Erythroblast (primary cell): ENCODE measurements at regions not wholly inside any gene's neighbourhood (a gene's known extent, or its start where the extent isn't known, plus 50 kb on each side); places are given as distances from the start of the nearest gene placed in this dataset.
"Not testable (repeated sequence)": the region's sequence is repeated elsewhere in the genome, so short reads cannot be mapped to it uniquely, and the experiment has no call there.

Source experiments
- DNase-seq, 2 experiments: peaks; one replicate each; lab custom pipeline; 2025; lab: John Stamatoyannopoulos, UW
- GATA1 ChIP-seq: IDR thresholded peaks from 2 replicates; pipeline ENCODE4 v1.6.1; 2011; ENCODE audit warnings: low read depth, mild to moderate bottlenecking, control low read depth, low read length, moderate library complexity
- POLR2A ChIP-seq: IDR thresholded peaks from 2 replicates; pipeline ENCODE4 v1.6.1; 2011; ENCODE audit warnings: mild to moderate bottlenecking, low read length

DNA sequence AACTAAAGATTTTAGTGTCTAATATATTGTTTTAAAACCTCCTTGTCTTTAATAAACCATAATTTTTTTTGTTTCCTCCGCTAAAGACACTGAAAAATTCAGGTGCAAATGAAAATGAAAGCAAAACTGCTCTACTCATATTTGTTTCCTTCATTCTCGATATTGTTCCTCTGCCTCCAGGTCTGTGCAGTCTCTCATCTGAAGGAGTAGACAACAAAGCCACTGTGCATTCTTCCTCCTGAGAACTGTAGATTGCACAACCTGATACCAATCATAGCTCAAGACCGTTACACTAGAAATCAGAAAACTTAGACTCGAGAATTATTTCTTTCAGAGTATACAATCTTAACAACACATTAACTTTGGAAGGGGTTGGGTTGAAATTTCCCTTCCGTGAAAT, 373.1 kb upstream of the CXADR start:
- TF ChIP-seq GATA1: no peak
- TF ChIP-seq POLR2A: no peak
- DNase-seq: no peak

DNA sequence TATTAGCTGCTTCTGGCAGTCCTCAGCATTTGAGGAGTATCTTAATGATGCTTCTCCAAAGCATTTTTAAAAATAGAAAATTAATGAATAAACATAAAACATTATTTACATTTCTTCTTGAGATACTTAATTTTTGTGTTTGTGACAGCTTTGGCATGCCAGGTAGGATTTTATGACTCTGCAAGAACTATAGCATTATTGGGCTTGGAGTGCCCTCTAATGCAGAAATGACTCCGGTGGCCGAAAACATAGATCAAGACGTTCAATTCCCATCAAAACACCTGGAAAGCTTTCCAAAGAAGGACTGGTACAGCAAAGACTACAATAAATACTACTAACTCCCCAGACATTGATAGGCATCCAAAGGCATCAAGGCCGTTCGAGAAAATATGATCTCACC, 366.4 kb upstream of the CXADR start:
- TF ChIP-seq GATA1 (no peak), POLR2A (no peak)
- no peak for DNase-seq

DNA sequence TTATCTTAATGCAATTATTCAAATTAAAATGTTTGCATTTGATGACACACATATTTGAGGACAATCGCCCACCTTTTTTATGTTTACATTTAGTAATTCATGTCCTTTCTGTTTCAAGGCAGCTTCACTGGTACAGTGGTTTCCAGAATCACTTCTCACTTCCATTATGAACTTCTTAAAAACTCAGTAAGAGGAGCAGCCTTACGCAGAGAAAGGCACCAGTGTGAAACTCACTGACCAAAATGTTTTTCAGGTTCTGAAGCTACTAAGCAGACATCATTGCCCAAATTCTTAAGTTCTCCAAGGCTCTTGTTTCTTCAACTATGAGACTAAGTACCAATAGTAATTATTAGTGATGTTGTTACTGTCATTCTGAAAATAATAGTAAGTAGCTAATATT, 353.1 kb upstream of the CXADR start:
- TF ChIP-seq POLR2A (no peak), GATA1 (no peak)
- no peak for DNase-seq

DNA sequence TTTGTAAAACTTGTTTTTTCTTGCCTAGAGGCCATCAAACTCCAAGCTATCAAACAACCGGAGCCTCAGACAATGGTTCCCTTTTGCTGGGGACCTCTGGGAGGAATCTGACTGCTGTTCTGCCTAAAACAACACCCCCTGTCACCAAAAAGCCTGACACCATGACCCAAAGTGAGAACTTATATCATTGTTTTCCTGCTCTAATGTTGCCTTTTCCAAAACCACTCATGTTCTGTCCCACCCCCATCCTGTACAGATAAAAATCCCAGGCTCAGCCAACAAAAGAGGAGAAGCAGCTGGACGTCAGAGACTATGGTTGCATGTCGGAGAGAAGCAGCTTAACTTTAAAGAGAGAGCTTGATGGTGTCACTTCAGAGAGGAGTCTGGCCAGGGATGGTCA, 327.2 kb upstream of the CXADR start:
- no peak for TF ChIP-seq POLR2A
- TF ChIP-seq GATA1: no peak
- no peak for DNase-seq

DNA sequence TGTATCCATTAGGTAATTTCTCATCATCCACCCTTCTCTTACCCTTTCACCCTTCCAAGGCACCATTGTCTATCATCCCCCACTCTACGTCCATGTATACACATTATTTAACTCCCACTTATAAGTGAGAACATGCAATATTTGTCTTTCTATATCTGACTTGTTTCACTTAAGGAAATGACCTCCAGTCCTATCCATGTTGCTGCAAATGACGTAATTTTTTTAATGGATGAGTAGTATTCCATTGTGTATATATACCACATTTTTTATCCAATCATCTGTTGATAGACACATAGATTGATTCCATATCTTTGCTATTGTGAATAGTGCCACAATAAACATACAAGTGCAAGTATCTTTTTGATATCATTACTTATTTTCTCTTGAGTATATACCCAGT, 322.9 kb upstream of the CXADR start:
- no peak for DNase-seq
- TF ChIP-seq GATA1 (no peak), POLR2A (no peak)

DNA sequence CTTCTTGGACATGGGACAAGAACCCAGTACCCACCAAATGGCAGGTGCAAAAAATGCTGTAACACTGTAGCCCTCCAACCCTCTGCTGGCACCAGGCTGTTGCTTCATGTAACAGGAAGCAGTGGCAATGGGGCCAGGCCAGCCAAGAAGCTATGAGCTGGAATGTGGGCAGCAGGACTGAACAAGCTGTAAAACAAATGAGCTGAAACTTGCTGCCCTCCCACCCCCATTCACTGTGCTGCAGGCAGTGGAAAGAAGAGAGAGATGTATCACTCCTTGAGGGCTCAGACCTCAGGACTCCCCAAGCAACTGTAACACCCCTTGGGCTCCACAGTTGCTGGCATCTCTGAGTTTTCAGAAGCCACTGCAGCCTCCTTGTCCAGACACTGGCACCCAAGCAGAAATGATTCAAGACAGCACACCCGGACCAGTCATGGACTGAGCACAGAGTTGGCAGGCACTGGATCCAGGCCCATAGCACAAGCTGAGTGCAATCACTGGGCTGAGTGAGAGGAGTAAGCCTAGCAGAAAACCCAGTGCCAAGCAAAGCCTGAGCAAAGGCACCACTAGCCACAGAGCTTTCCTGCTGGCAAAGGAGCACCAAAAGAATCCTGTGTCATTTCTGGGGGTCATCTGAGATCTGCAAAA, 321.4 kb upstream of the CXADR start:
- no peak for DNase-seq
- no peak for TF ChIP-seq POLR2A
- no peak for TF ChIP-seq GATA1

DNA sequence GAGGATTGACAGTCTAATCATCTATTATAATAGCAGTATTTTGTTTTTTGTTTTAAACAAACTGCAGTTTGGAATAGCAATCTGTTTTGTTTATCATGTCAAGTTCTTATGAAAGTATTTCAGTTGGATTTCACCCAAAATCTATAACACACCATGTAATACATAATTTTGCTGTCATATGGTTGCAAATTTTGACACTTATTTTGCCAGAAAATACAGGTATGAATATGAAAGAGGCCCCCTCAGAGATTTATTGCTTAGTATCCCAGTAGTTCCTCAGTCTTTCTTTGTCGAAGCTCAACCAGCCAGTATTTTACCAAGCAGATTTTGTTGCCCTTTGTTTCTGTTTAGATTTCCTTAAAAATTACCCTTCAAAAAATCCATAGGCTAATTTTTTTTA, 317.5 kb upstream of the CXADR start:
- no peak for DNase-seq
- TF ChIP-seq POLR2A (no peak), GATA1 (no peak)

DNA sequence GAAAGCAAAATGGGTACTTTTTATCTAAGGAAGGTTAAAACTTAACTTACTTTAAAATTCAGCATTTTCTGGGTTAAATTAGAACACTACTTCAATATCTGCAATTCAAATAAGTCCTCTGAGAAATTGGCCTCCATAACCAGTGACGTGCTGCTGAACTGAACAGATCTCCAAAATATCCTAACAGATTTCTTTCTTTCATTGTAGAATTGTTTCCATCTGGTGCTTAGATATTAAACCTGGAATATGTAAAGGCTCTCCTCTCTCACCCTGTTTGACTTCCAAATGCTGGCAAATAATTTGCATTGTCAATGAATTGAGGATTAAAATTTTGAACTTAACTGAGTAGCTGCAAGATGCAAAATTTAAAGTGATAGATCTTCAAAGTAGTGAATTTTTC, 316.9 kb upstream of the CXADR start:
- DNase-seq: no peak
- TF ChIP-seq GATA1: no peak
- TF ChIP-seq POLR2A: no peak

DNA sequence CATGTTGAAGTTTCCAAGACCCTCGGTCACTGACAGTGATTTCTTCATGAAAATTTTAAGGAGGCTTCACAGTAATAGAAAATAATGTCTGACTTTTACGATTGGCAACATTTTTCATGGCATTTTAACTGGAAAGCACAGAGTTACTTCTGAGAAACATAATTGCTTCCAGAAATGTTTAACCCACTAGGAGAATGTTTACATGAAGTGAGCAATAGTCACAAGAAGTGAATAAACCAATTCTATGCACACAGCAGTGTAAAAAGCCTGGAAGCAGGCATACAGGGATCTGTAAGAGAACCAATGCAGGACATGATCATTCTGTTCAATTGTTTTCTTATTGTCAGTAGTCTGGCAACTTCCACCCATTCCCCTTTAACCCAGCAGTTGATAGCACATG, 316.2 kb upstream of the CXADR start:
- DNase-seq: no peak
- no peak for TF ChIP-seq POLR2A
- TF ChIP-seq GATA1: no peak

DNA sequence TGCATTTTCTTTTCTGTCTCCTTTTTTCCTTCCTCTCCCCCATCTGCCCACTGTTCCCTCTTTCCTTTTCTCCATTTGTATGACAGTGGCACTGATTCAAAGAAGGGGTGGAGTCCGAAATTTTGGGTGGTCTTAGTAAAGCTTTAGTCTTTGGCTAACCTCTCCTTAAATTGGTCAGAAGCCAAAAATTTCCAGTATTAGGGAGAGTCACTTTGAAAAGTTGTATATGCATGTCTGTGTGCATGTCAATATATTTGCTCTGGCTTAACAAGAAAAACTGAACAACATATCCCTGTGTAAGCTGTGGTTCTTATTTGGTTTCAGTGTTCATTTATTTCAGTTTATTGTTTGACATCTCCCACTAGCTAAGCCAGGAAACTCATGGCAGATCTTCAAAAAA, 314.8 kb upstream of the CXADR start:
- no peak for TF ChIP-seq POLR2A
- no peak for TF ChIP-seq GATA1
- no peak for DNase-seq

DNA sequence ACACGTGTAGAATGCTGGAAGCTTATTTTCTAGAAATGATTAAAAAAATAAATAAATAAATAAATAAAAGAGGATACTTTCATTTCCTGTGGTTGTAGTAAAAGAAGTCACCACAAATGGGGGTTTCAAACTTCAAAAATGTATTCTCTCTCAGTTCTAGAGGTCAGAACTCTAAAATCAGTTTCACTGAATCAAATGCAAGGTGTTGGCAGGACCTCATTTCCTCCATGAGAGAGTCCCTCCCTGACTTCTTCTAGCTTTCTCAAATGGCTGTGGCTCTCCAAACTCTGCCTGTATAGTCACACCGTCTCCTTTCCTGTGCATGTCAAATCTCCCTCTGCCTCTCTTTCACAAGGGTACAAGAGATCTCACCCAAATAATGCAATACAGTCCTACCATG, 312.6 kb upstream of the CXADR start:
- TF ChIP-seq POLR2A (no peak), GATA1 (no peak)

DNA sequence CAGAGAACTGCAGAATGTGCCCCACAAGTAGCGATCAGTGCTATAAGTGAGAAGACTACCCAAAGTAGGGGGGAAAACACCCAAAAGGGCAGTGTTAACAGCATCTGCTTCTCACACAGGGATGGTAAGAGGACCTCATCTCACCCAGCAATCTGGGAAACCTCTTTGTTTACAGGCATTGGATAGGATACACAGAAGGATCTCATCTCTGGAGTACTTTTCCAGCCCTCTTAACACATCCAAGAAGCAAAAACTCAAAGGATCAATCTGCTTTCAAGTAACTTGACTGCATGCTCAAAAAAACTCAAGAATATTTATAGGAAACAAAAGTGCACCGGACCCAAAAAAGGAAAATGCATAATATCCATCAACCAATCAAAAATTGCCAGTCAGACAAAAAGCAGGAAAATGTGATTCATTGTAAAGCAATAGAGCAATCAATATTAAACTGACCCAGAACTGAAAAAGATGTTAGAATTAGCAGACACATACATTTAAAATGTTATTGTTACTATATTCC, 311.0 kb upstream of the CXADR start:
- no peak for TF ChIP-seq GATA1
- no peak for TF ChIP-seq POLR2A
- DNase-seq: no peak

More for the DNA sequence above, 312.6 kb upstream of the CXADR start:
- no peak for DNase-seq

DNA sequence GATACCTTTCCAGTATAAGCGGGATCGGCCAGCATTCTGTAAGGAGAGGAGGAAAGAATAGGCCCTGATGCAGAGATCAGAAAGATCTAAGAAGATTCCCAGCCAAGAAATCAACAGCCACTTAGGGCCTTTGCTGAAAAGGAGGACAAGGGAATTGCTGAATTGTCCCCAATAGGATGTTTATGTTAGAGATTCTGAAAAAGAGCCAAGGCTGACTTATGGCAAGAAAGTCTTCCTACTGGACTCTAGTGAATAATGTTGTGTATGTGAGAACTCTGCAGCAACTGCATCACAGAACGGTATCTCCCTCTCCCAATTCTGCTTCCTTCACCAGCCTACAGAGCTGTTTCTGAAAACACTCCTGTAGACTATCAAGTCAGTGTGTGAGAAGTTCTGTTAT, 298.0 kb upstream of the CXADR start:
- DNase-seq: no peak
- TF ChIP-seq GATA1 (no peak), POLR2A (no peak)

DNA sequence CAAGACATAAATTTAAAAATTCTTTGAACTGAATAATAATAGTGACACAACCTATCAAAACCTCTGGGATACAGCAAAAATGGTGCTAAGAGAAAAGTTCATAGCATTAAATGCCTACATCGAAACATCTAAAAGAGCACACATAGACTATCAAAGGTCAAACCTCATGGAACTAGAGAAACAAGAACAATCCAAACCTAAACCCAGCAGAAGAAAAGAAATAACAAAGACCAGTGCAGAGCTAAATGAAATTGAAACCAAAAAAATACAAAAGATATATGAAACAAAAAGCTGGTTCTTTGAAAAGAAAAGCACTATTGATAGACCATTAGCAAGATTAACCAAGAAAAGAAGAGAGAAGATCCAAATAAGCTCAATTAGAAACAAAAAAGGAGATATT, 293.8 kb upstream of the CXADR start:
- not testable (repeated sequence) for DNase-seq

DNA sequence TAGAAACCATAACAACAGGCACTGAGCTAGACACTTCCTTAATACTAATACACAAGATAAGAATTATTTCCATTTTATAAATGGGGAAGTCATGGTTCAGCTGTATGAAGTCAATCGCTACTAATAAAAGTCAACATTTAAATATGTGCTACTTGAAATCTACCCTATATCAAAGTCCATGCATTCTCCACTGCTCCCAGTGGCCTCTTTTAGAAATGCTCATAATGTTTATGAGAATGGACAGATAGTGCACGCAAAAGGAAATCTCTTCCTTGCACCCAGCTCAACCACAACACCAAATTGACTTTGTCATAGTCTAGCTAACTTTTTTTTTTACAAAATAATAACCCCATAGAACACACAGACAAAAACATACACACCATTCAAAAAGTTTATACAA, 281.7 kb upstream of the CXADR start:
- no peak for TF ChIP-seq GATA1
- no peak for TF ChIP-seq POLR2A
- DNase-seq: no peak
